Mesendoderm (in vitro differentiated cells): ENCODE measurements at regions not wholly inside any gene's neighbourhood (a gene's known extent, or its start where the extent isn't known, plus 50 kb on each side); places are given as distances from the start of the nearest gene placed in this dataset.

Experiments
- DNase-seq: peaks from one replicate; pipeline ENCODE4 v3.0.0; 2013
- H2AK5ac ChIP-seq: 2 replicates; pipeline ENCODE4 v1.6.1; 2013; ENCODE audit warnings: low read length, inconsistent platforms
- H2BK120ac ChIP-seq: 2 replicates; pipeline ENCODE4 v1.6.1; 2013; ENCODE audit warnings: low read depth, mild to moderate bottlenecking, low read length, moderate library complexity, mixed read lengths
- H2BK15ac ChIP-seq: replicated peaks from 2 replicates; pipeline ENCODE4 v1.6.1; 2013; ENCODE audit warnings: low read depth, mild to moderate bottlenecking, moderate library complexity
- H2BK5ac ChIP-seq: 2 replicates; pipeline ENCODE4 v1.6.1; 2013; ENCODE audit warnings: low read length, inconsistent platforms
- H3K18ac ChIP-seq: 2 replicates; pipeline ENCODE4 v1.6.1; 2013; ENCODE audit warnings: mild to moderate bottlenecking, low read length, mixed read lengths
- H3K23ac ChIP-seq: one replicate; pipeline ENCODE4 v1.6.1; 2013; ENCODE audit warnings: low read length
- H3K27ac ChIP-seq: 2 replicates; pipeline ENCODE4 v1.5.1; 2013; ENCODE audit warnings: low read depth, mild to moderate bottlenecking, inconsistent platforms, low read length, moderate library complexity
- H3K27me3 ChIP-seq: 2 replicates; pipeline ENCODE4 v1.6.1; 2013; ENCODE audit warnings: low read length, control low read depth, mild to moderate bottlenecking, inconsistent platforms; ENCODE audit not compliant: insufficient read depth, poor library complexity
- H3K36me3 ChIP-seq: 2 replicates; pipeline ENCODE4 v1.6.1; 2013; ENCODE audit warnings: low read length, inconsistent platforms; ENCODE audit not compliant: control insufficient read depth, insufficient read depth
- H3K4ac ChIP-seq: one replicate; pipeline ENCODE4 v1.6.1; 2013; ENCODE audit warnings: low read depth, mild to moderate bottlenecking, low read length, moderate library complexity
- H3K4me1 ChIP-seq: 2 replicates; pipeline ENCODE4 v1.6.1; 2013; ENCODE audit warnings: low read depth, low read length, inconsistent platforms; ENCODE audit not compliant: control insufficient read depth
- H3K4me2 ChIP-seq: 2 replicates; pipeline ENCODE4 v1.6.1; 2013; ENCODE audit warnings: low read length
- H3K4me3 ChIP-seq: 2 replicates; pipeline ENCODE4 v1.5.1; 2013; ENCODE audit warnings: mild to moderate bottlenecking, low read length
- H3K56ac ChIP-seq: one replicate; pipeline ENCODE4 v1.6.1; 2013; ENCODE audit warnings: low read length
- H3K79me1 ChIP-seq: 2 replicates; pipeline ENCODE4 v1.6.1; 2013; ENCODE audit warnings: low read length, inconsistent platforms
- H3K79me2 ChIP-seq: 2 replicates; pipeline ENCODE4 v1.6.1; 2013; ENCODE audit warnings: mild to moderate bottlenecking, low read length; ENCODE audit not compliant: control insufficient read depth, insufficient read depth
- H3K9ac ChIP-seq: 2 replicates; pipeline ENCODE4 v1.6.1; 2013; ENCODE audit warnings: low read length, inconsistent platforms
- H4K5ac ChIP-seq: one replicate; pipeline ENCODE4 v1.6.1; 2013; ENCODE audit warnings: low read length
- H4K8ac ChIP-seq: one replicate; pipeline ENCODE4 v1.6.1; 2013; ENCODE audit warnings: low read depth, mild to moderate bottlenecking, control low read depth, low read length, moderate library complexity
- WGBS: extraction: QIAGEN DNeasy Blood & Tissue Kit; methylation state at CpG from one replicate; pipeline ENCODE4 v1.1.7; 2013; ENCODE audit warnings: low lambda C conversion rate, missing lambda C conversion rate; ENCODE audit not compliant: insufficient coverage; ENCODE audit errors: extremely low coverage; 5-methylcytosine and 5-hydroxymethylcytosine counted together

GRCh38 chr7:54076616-54077015 is 465.6 kb upstream of the VSTM2A start:
- no peaks in the 10 kb centered on the region for H3K27me3 ChIP-seq
- H2BK120ac ChIP-seq = no peak overlapping the region
- no peak overlapping the region for H2BK15ac ChIP-seq
- no peak overlapping the region for H4K5ac ChIP-seq
- H3K4me2 ChIP-seq = no peak overlapping the region
- H3K4me3 ChIP-seq = no peak overlapping the region
- no peak overlapping the region for H3K27ac ChIP-seq
- H3K79me2 ChIP-seq = no peaks in the 10 kb centered on the region
- no peaks in the 10 kb centered on the region for H3K4me1 ChIP-seq
- WGBS = no CpG with 5 or more reads among the region's 3 CpGs
- DNase-seq = no peak
- H2AK5ac ChIP-seq = no peak overlapping the region
- no peak overlapping the region for H3K4ac ChIP-seq
- no peaks in the 10 kb centered on the region for H3K36me3 ChIP-seq
- H3K9ac ChIP-seq = no peak overlapping the region
- H3K18ac ChIP-seq = no peak overlapping the region
- H3K79me1 ChIP-seq = no peaks in the 10 kb centered on the region
- no peak overlapping the region for H3K23ac ChIP-seq
- no peak overlapping the region for H2BK5ac ChIP-seq
- no peak overlapping the region for H3K56ac ChIP-seq
- no peak overlapping the region for H4K8ac ChIP-seq

GRCh38 chr7:54080525-54080924 is 461.6 kb upstream of the VSTM2A start:
- no peaks in the 10 kb centered on the region for H3K79me2 ChIP-seq
- no peak overlapping the region for H2BK15ac ChIP-seq
- no peak overlapping the region for H2BK120ac ChIP-seq
- H2AK5ac ChIP-seq = no peak overlapping the region
- no peak overlapping the region for H3K18ac ChIP-seq
- H2BK5ac ChIP-seq = no peak overlapping the region
- no peak overlapping the region for H3K23ac ChIP-seq
- no peak overlapping the region for H3K27ac ChIP-seq
- no peak overlapping the region for H4K8ac ChIP-seq
- no peak overlapping the region for H3K4me3 ChIP-seq
- no peak overlapping the region for H3K9ac ChIP-seq
- no peak overlapping the region for H3K4me2 ChIP-seq
- no peak overlapping the region for H3K56ac ChIP-seq
- no peak overlapping the region for H4K5ac ChIP-seq
- no peaks in the 10 kb centered on the region for H3K27me3 ChIP-seq
- H3K36me3 ChIP-seq = no peaks in the 10 kb centered on the region
- DNase-seq = no peak
- H3K4ac ChIP-seq = no peak overlapping the region
- no peaks in the 10 kb centered on the region for H3K4me1 ChIP-seq
- no peaks in the 10 kb centered on the region for H3K79me1 ChIP-seq
- no CpG with 5 or more reads among the region's 2 CpGs for WGBS

GRCh38 chr7:54080971-54081370 is 461.2 kb upstream of the VSTM2A start:
- Histone ChIP-seq H2BK5ac (no peak overlapping the region), H2AK5ac (no peak overlapping the region), H3K4ac (no peak overlapping the region), H3K9ac (no peak overlapping the region), H3K56ac (no peak overlapping the region), H3K36me3 (no peaks in the 10 kb centered on the region), H3K79me2 (no peaks in the 10 kb centered on the region), H3K4me2 (no peak overlapping the region), H3K4me1 (no peaks in the 10 kb centered on the region), H3K27me3 (no peaks in the 10 kb centered on the region), H3K23ac (no peak overlapping the region), H4K5ac (no peak overlapping the region), H4K8ac (no peak overlapping the region), H3K18ac (no peak overlapping the region), H2BK15ac (no peak overlapping the region), H2BK120ac (no peak overlapping the region), H3K4me3 (no peak overlapping the region), H3K27ac (no peak overlapping the region), H3K79me1 (no peaks in the 10 kb centered on the region)
- WGBS = no CpG with 5 or more reads among the region's 4 CpGs
- DNase-seq = peak; percentile 3

DNA sequence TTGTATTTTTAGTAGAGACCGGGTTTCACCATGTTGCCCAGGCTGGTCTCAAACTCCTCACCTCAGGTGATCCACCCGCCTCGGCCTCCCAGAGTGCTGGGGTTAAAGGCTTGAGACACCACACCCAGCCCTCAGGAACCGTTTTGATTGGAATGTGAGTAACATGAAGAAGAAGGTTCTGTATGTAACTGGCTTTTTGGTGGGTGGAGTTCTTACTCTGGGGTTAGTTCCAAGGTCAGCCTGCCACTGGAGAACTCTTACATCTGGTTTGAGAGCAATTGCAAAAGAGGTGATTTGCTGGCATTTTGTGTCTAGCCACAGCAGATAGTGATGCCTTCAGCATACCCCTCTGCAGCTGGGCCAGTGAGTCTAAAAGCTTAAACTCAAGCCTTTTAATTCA is 457.8 kb upstream of the VSTM2A start:
- H3K4me2 ChIP-seq = no peak overlapping the region
- no peak for DNase-seq
- H3K56ac ChIP-seq = no peak overlapping the region
- H3K4ac ChIP-seq = no peak overlapping the region
- H2BK15ac ChIP-seq = no peak overlapping the region
- no peaks in the 10 kb centered on the region for H3K36me3 ChIP-seq
- H3K4me1 ChIP-seq = no peaks in the 10 kb centered on the region
- H2BK5ac ChIP-seq = no peak overlapping the region
- no peak overlapping the region for H4K5ac ChIP-seq
- H3K18ac ChIP-seq = no peak overlapping the region
- H4K8ac ChIP-seq = no peak overlapping the region
- H3K27ac ChIP-seq = no peak overlapping the region
- H2AK5ac ChIP-seq = no peak overlapping the region
- H3K9ac ChIP-seq = no peak overlapping the region
- no peak overlapping the region for H3K23ac ChIP-seq
- no CpG with 5 or more reads among the region's 4 CpGs for WGBS
- H3K79me1 ChIP-seq = no peaks in the 10 kb centered on the region
- H3K27me3 ChIP-seq = no peaks in the 10 kb centered on the region
- no peaks in the 10 kb centered on the region for H3K79me2 ChIP-seq
- no peak overlapping the region for H2BK120ac ChIP-seq
- no peak overlapping the region for H3K4me3 ChIP-seq

DNA sequence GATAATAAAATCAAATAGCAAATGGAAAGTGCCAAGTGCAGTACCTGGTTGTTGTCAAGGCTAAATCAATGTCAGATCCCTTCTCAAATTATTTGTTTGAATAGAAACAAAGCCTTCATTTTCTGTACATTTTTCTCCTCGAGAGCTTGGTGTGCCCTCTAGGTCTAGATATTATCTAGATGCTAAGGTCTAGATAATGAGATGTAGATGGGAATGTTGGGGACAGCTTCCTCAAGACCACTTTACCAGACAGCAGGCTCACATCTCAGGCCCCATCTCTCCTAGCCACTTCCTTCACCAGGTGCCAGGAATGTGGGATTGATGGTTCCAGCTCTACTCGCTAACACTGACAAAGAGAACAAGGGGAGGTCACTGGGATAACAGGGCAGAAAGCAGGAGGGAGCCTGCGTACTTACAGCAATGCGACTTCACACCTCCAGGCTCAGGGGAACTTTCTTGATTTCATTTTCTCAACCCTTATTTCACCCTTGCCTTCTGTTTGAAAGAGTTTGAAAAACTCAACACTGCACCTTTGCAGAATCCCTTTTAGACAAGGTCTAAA is 451.4 kb upstream of the VSTM2A start:
- H2BK15ac ChIP-seq = no peak overlapping the region
- H3K27me3 ChIP-seq = no peaks in the 10 kb centered on the region
- no peak overlapping the region for H3K4ac ChIP-seq
- H3K56ac ChIP-seq = no peak overlapping the region
- H3K79me2 ChIP-seq = no peaks in the 10 kb centered on the region
- H2BK120ac ChIP-seq = no peak overlapping the region
- WGBS = no CpG with 5 or more reads among the region's 4 CpGs
- H2AK5ac ChIP-seq = no peak overlapping the region
- H3K4me2 ChIP-seq = no peak overlapping the region
- peak; percentile 63 for DNase-seq
- no peaks in the 10 kb centered on the region for H3K36me3 ChIP-seq
- H3K79me1 ChIP-seq = no peaks in the 10 kb centered on the region
- H3K18ac ChIP-seq = no peak overlapping the region
- H4K5ac ChIP-seq = no peak overlapping the region
- H3K27ac ChIP-seq = no peak overlapping the region
- H4K8ac ChIP-seq = no peak overlapping the region
- no peak overlapping the region for H3K9ac ChIP-seq
- H2BK5ac ChIP-seq = no peak overlapping the region
- no peaks in the 10 kb centered on the region for H3K4me1 ChIP-seq
- no peak overlapping the region for H3K23ac ChIP-seq
- no peak overlapping the region for H3K4me3 ChIP-seq

- H2BK120ac ChIP-seq = no peak overlapping the region
- H3K79me2 ChIP-seq = no peaks in the 10 kb centered on the region
- H2AK5ac ChIP-seq = no peak overlapping the region
- H2BK5ac ChIP-seq = no peak overlapping the region
- no peak overlapping the region for H3K4ac ChIP-seq
- H3K4me1 ChIP-seq = no peaks in the 10 kb centered on the region
- no peak overlapping the region for H2BK15ac ChIP-seq
- H3K27ac ChIP-seq = no peak overlapping the region
- no peak overlapping the region for H4K5ac ChIP-seq
- H3K23ac ChIP-seq = no peak overlapping the region
- no CpG with 5 or more reads among the region's 6 CpGs for WGBS
- H4K8ac ChIP-seq = no peak overlapping the region
- DNase-seq = no peak
- no peak overlapping the region for H3K9ac ChIP-seq
- no peak overlapping the region for H3K56ac ChIP-seq
- H3K4me2 ChIP-seq = no peak overlapping the region
- H3K36me3 ChIP-seq = no peaks in the 10 kb centered on the region
- H3K18ac ChIP-seq = no peak overlapping the region
- no peaks in the 10 kb centered on the region for H3K27me3 ChIP-seq
- H3K79me1 ChIP-seq = no peaks in the 10 kb centered on the region
- no peak overlapping the region for H3K4me3 ChIP-seq
These were observed 450.9 kb upstream of the VSTM2A start for GRCh38 chr7:54091322-54091721.
